ENCODE measurements at regions not wholly inside any gene's neighbourhood (a gene's known extent, or its start where the extent isn't known, plus 50 kb on each side); places are given as distances from the start of the nearest gene placed in this dataset.

GRCh38 chr2:106311041-106311370 is 116.9 kb upstream of the UXS1 start:
- no peak for TF ChIP-seq REST (IDR thresholded peaks at IDR 0.05; ENCODE audit: borderline replicate concordance)
- no peak for TF ChIP-seq CTCF (IDR thresholded peaks at IDR 0.05; ENCODE audit: poor library complexity, severe bottlenecking)
- TF ChIP-seq EP300 (conservative IDR thresholded peaks at IDR 0.05; ENCODE audit: poor library complexity, severe bottlenecking): no peak
- TF ChIP-seq RAD21 (conservative IDR thresholded peaks at IDR 0.05): no peak
- no peak for TF ChIP-seq MXI1 (conservative IDR thresholded peaks at IDR 0.05; ENCODE audit: poor library complexity, severe bottlenecking)
- no peak for TF ChIP-seq EZH2 (IDR thresholded peaks at IDR 0.05; ENCODE audit: borderline replicate concordance, insufficient read depth, low read length, poor library complexity, severe bottlenecking)
- TF ChIP-seq POLR2AphosphoS5 (IDR thresholded peaks at IDR 0.05): no peak
- no peak for TF ChIP-seq SMC3 (conservative IDR thresholded peaks at IDR 0.05; ENCODE audit: poor library complexity)
- TF ChIP-seq TAF1 (IDR thresholded peaks at IDR 0.05; ENCODE audit: low read depth): no peak
- H4K20me1 ChIP-seq (ENCODE audit: insufficient read depth): no peaks in the 10 kb centered on the region
- no peaks in the 10 kb centered on the region for H3K9me3 ChIP-seq (ENCODE audit: low read length)
- no peak overlapping the region for H3K4me2 ChIP-seq (ENCODE audit: low read length)
- H3K9ac ChIP-seq (ENCODE audit: low read length): no peak overlapping the region
- no peaks in the 10 kb centered on the region for H3K27me3 ChIP-seq (ENCODE audit: insufficient read depth, low read depth, low read length)
- no peaks in the 10 kb centered on the region for H3K9me2 ChIP-seq (ENCODE audit: insufficient read depth, low read length)
- H3K27ac ChIP-seq (ENCODE audit: low read length): no peak overlapping the region
- no peaks in the 10 kb centered on the region for H3K79me2 ChIP-seq (replicated peaks; ENCODE audit: insufficient read depth, low read length)
- no peaks in the 10 kb centered on the region for H3K36me3 ChIP-seq (ENCODE audit: insufficient read depth, low read length)
- H3K4me3 ChIP-seq (ENCODE audit: low read length): no peak overlapping the region
- no peaks in the 10 kb centered on the region for H3F3A ChIP-seq (ENCODE audit: insufficient read depth, low read length, poor library complexity, severe bottlenecking)
- no peak overlapping the region for H2AFZ ChIP-seq (ENCODE audit: low read depth, low read length)

- Histone ChIP-seq H3K9ac (ENCODE audit: low read length) (no peak overlapping the region), H3K27ac (ENCODE audit: low read length) (no peak overlapping the region), H3K4me3 (ENCODE audit: low read length) (no peak overlapping the region), H3K79me2 (replicated peaks; ENCODE audit: insufficient read depth, low read length) (no peaks in the 10 kb centered on the region), H3K27me3 (ENCODE audit: insufficient read depth, low read depth, low read length) (no peaks in the 10 kb centered on the region), H3K9me3 (ENCODE audit: low read length) (no peaks in the 10 kb centered on the region), H4K20me1 (ENCODE audit: insufficient read depth) (no peaks in the 10 kb centered on the region), H3K9me2 (ENCODE audit: insufficient read depth, low read length) (no peaks in the 10 kb centered on the region), H3F3A (ENCODE audit: insufficient read depth, low read length, poor library complexity, severe bottlenecking) (no peaks in the 10 kb centered on the region), H3K36me3 (ENCODE audit: insufficient read depth, low read length) (no peaks in the 10 kb centered on the region), H2AFZ (ENCODE audit: low read depth, low read length) (no peak overlapping the region), H3K4me2 (ENCODE audit: low read length) (no peak overlapping the region)
- TF ChIP-seq REST (IDR thresholded peaks at IDR 0.05; ENCODE audit: borderline replicate concordance) (no peak), RAD21 (conservative IDR thresholded peaks at IDR 0.05) (no peak), CTCF (IDR thresholded peaks at IDR 0.05; ENCODE audit: poor library complexity, severe bottlenecking) (no peak), SMC3 (conservative IDR thresholded peaks at IDR 0.05; ENCODE audit: poor library complexity) (no peak), EP300 (conservative IDR thresholded peaks at IDR 0.05; ENCODE audit: poor library complexity, severe bottlenecking) (no peak), MXI1 (conservative IDR thresholded peaks at IDR 0.05; ENCODE audit: poor library complexity, severe bottlenecking) (no peak), TAF1 (IDR thresholded peaks at IDR 0.05; ENCODE audit: low read depth) (no peak), POLR2AphosphoS5 (IDR thresholded peaks at IDR 0.05) (no peak), EZH2 (IDR thresholded peaks at IDR 0.05; ENCODE audit: borderline replicate concordance, insufficient read depth, low read length, poor library complexity, severe bottlenecking) (no peak)
These were observed 113.8 kb upstream of the UXS1 start for GRCh38 chr2:106307860-106308259.

All from neural cell (in vitro differentiated cells).